NCI-H2171 (cell line): ENCODE measurements at regions not wholly inside any gene's neighbourhood (a gene's known extent, or its start where the extent isn't known, plus 50 kb on each side); places are given as distances from the start of the nearest gene placed in this dataset.
"Not testable (repeated sequence)": the region's sequence is repeated elsewhere in the genome, so short reads cannot be mapped to it uniquely, and the experiment has no call there.

Experiments
- DNase-seq: peaks from one replicate; lab custom pipeline; 2025; lab: John Stamatoyannopoulos, UW

GRCh38 chr17:59494757-59495368 is 70.5 kb upstream of the DHX40 start:
- no peak for DNase-seq

GRCh38 chr17:59496178-59496577 is 69.2 kb upstream of the DHX40 start:
- DNase-seq = no peak

- DNase-seq = peak; percentile 80
These were observed 66.7 kb upstream of the DHX40 start for GRCh38 chr17:59498530-59499307.

- DNase-seq = not testable (repeated sequence)
These were observed 65.2 kb upstream of the DHX40 start for GRCh38 chr17:59500086-59500655.

GRCh38 chr17:59501690-59502089 is 63.7 kb upstream of the DHX40 start:
- DNase-seq = no peak

GRCh38 chr17:59502800-59503199 is 62.6 kb upstream of the DHX40 start:
- DNase-seq = no peak

- DNase-seq = no peak
These were observed 61.9 kb upstream of the DHX40 start for GRCh38 chr17:59503500-59503899.

- no peak for DNase-seq
These were observed 60.6 kb upstream of the DHX40 start for GRCh38 chr17:59504821-59505220.

GRCh38 chr17:59505610-59506276 is 59.7 kb upstream of the DHX40 start:
- no peak for DNase-seq

- no peak for DNase-seq
These were observed 58.3 kb upstream of the DHX40 start for GRCh38 chr17:59506894-59507726.

- DNase-seq = no peak
These were observed 56.3 kb upstream of the DHX40 start for GRCh38 chr17:59508999-59509625.

GRCh38 chr17:59510611-59511010 is 54.8 kb upstream of the DHX40 start:
- DNase-seq = no peak

GRCh38 chr17:59511726-59512125 is 53.7 kb upstream of the DHX40 start:
- DNase-seq = no peak

GRCh38 chr17:59512844-59513385 is 52.5 kb upstream of the DHX40 start:
- no peak for DNase-seq

GRCh38 chr17:59513934-59514841 is 51.2 kb upstream of the DHX40 start:
- DNase-seq = peak; percentile 96
